ENCODE measurements at regions not wholly inside any gene's neighbourhood (a gene's known extent, or its start where the extent isn't known, plus 50 kb on each side); places are given as distances from the start of the nearest gene placed in this dataset.

DNA sequence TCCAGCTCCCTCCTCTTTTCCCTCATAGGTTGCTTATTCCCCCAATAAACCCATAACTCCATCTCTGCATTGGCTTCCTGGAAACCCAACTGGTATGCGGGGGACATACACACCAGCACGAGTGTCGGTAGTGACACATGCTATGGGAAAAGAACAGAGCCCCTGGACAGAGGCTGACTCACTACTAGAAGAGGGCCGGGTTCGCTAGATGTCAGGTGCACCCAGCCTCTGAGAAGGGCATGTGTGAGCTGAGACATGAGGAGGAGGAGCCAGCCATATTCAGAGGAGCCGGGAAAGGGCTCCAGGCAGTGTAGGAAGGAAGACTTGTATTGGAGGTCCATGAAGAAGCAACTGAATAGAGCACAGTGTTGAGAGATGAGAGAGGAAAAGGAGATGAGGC, 241.1 kb downstream of the SOX9 start:
- DNase-seq (ENCODE audit: low read depth in 1 of 2, low spot score in 1 of 2) (no peak), ATAC-seq (peak; percentile 3 to 8; a peak in 3 of 6 replicates), FAIRE-seq (no peak)
- TF ChIP-seq MAFK (IDR thresholded peaks at IDR 0.05; ENCODE audit: partially characterized antibody) (no peak), SMC3 (IDR thresholded peaks at IDR 0.05) (no peak), HOXA7 (CRISPR knock-in tag; IDR thresholded peaks at IDR 0.05) (no peak), CHD2 (IDR thresholded peaks at IDR 0.05; ENCODE audit: low read length, partially characterized antibody) (no peak), RAD21 (conservative IDR thresholded peaks at IDR 0.05 in 1 of 2, IDR thresholded peaks at IDR 0.05 in 1 of 2) (no peak), ZSCAN20 (CRISPR knock-in tag; IDR thresholded peaks at IDR 0.05) (no peak), EP300 (IDR thresholded peaks at IDR 0.05) (no peak), CBX2 (IDR thresholded peaks at IDR 0.05; ENCODE audit: borderline replicate concordance, low read depth) (no peak), RNF2 (IDR thresholded peaks at IDR 0.05; ENCODE audit: borderline replicate concordance, low read depth) (no peak), BHLHE40 (IDR thresholded peaks at IDR 0.05; ENCODE audit: low read depth, low read length) (no peak), EHMT2 (IDR thresholded peaks at IDR 0.05; ENCODE audit: low read depth) (no peak), ZNF302 (CRISPR knock-in tag; IDR thresholded peaks at IDR 0.05) (no peak), MAX (IDR thresholded peaks at IDR 0.05) (no peak), EHF (CRISPR knock-in tag; IDR thresholded peaks at IDR 0.05) (no peak)
- Histone ChIP-seq H3K4me1 (peaks cover 44% of the 10 kb centered on the region), H3K4me2 (peak overlapping the region; percentile 57), H3K4me3 (no peak overlapping the region), H3K9me3 (0 out of 3 replicates have a peak, but pooled peaks cover 5% of the 10 kb centered on the region), H3K27ac (peak overlapping the region; percentile 29 to 66; a peak in 4 of 6 replicates)
- 79% methylated on average over 6 of the region's 6 CpGs for WGBS (ENCODE audit: missing lambda C conversion rate)
- ChIA-PET POLR2A (no interaction called here), CTCF (interaction anchor here (1.6 kb wide), 1 partner anchor 8 kb away, joined by 6 read pairs; no protein-coding TSS in a partner anchor)

DNA sequence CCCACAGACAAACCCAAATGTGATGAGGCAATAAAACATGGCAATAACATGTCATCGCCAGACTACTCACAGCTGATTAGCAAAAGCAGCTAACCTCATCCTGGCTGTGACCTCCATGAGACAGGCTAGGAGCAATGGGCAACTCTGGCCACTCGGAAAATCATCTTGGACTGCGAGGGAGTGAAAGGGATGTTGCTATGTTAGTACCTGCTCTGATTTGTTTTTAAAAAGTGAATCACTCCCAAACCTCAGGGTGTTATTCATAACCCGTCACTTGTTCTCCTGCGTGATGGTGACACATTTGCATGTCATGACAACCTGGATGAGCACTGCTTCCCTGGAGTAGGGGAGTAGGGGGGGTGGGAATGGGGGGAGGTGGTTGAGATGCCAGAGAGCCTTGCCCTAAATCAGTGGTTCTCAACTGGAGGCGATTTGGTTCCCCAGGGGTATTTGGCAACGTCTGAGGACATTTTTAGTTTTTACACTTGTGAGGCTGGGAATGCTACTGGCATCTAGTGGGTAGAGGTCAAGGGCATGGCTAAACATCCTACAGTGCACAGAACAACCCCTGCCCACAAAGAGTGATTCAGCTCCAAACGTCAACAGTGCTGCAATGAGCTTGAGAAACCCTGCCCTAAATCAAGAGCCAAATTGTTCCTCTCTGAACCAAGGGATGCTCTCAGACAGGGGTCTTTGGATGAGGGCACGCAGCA, 241.7 kb downstream of the SOX9 start:
- WGBS (ENCODE audit: missing lambda C conversion rate) = 31% methylated on average over 9 of the region's 9 CpGs
- peak; percentile 55 for DNase-seq (ENCODE audit: low read depth in 1 of 2, low spot score in 1 of 2)
- peak overlapping the region; percentile 57 for H3K4me2 ChIP-seq
- ATAC-seq = peak; percentile 73 to 76
- 0 out of 3 replicates have a peak, but pooled peaks cover 5% of the 10 kb centered on the region for H3K9me3 ChIP-seq
- no peak for FAIRE-seq
- ChIA-PET CTCF (interaction anchor here (1.1 to 1.9 kb wide), 2 partner anchors 31 to 178 kb away, joined by 3 to 6 read pairs; no protein-coding TSS in a partner anchor), POLR2A (no interaction called here)
- H3K27ac ChIP-seq = peak overlapping the region; percentile 43 to 66; a peak in 4 of 6 replicates
- H3K4me1 ChIP-seq = peaks cover 44% of the 10 kb centered on the region
- no peak overlapping the region for H3K4me3 ChIP-seq
- TF ChIP-seq, protein P1, sequence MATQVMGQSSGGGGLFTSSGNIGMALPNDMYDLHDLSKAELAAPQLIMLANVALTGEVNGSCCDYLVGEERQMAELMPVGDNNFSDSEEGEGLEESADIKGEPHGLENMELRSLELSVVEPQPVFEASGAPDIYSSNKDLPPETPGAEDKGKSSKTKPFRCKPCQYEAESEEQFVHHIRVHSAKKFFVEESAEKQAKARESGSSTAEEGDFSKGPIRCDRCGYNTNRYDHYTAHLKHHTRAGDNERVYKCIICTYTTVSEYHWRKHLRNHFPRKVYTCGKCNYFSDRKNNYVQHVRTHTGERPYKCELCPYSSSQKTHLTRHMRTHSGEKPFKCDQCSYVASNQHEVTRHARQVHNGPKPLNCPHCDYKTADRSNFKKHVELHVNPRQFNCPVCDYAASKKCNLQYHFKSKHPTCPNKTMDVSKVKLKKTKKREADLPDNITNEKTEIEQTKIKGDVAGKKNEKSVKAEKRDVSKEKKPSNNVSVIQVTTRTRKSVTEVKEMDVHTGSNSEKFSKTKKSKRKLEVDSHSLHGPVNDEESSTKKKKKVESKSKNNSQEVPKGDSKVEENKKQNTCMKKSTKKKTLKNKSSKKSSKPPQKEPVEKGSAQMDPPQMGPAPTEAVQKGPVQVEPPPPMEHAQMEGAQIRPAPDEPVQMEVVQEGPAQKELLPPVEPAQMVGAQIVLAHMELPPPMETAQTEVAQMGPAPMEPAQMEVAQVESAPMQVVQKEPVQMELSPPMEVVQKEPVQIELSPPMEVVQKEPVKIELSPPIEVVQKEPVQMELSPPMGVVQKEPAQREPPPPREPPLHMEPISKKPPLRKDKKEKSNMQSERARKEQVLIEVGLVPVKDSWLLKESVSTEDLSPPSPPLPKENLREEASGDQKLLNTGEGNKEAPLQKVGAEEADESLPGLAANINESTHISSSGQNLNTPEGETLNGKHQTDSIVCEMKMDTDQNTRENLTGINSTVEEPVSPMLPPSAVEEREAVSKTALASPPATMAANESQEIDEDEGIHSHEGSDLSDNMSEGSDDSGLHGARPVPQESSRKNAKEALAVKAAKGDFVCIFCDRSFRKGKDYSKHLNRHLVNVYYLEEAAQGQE (IDR thresholded peaks at IDR 0.05) = no peak
- no peak for TF ChIP-seq NR3C1 (IDR thresholded peaks at IDR 0.05)
- no peak for TF ChIP-seq FOSL2 (IDR thresholded peaks at IDR 0.05)
- peak; percentile 42; the same call in 1 of the 2 replicates for TF ChIP-seq FOSL2 (CRISPR knock-in tag; IDR thresholded peaks at IDR 0.05)
- no peak for TF ChIP-seq POLR2AphosphoS2 (conservative IDR thresholded peaks at IDR 0.05; ENCODE audit: low read length)
- TF ChIP-seq PHF8 (IDR thresholded peaks at IDR 0.05; ENCODE audit: borderline replicate concordance, low read depth) = no peak
- TF ChIP-seq FOXS1 (CRISPR knock-in tag; IDR thresholded peaks at IDR 0.05) = no peak
- no peak for TF ChIP-seq BHLHE40 (IDR thresholded peaks at IDR 0.05; ENCODE audit: low read depth, low read length)
- no peak for TF ChIP-seq HOXA7 (CRISPR knock-in tag; IDR thresholded peaks at IDR 0.05)
- no peak for TF ChIP-seq ELK1 (IDR thresholded peaks at IDR 0.05; ENCODE audit: low read depth, low read length)
- peak; percentile 53; the same call in 1 of the 2 replicates for TF ChIP-seq ESRRA (IDR thresholded peaks at IDR 0.05; ENCODE audit: borderline replicate concordance, low read length)
- no peak for TF ChIP-seq HEYL (CRISPR knock-in tag; IDR thresholded peaks at IDR 0.05)
- peak in 1 of 2 experiments; percentile 52; a peak in 2 of 5 replicates for TF ChIP-seq JUN (IDR thresholded peaks at IDR 0.05)
- TF ChIP-seq SMC3 (IDR thresholded peaks at IDR 0.05) = peak; percentile 20; the same call in 1 of the 3 replicates
- no peak for TF ChIP-seq RFX5 (IDR thresholded peaks at IDR 0.05)
- TF ChIP-seq JUNB (IDR thresholded peaks at IDR 0.05) = peak; percentile 49; the same call in 1 of the 2 replicates
- peak in 1 of 2 experiments; percentile 46; a peak in 1 of 4 replicates for TF ChIP-seq CEBPB (IDR thresholded peaks at IDR 0.05)
- no peak for TF ChIP-seq ZFP36 (IDR thresholded peaks at IDR 0.05; ENCODE audit: borderline replicate concordance, partially characterized antibody)
- TF ChIP-seq HMGXB4 (CRISPR knock-in tag; IDR thresholded peaks at IDR 0.05; ENCODE audit: borderline replicate concordance) = no peak
- no peak for TF ChIP-seq TP53 (CRISPR knock-in tag; IDR thresholded peaks at IDR 0.05)
- TF ChIP-seq FOSB (CRISPR knock-in tag; IDR thresholded peaks at IDR 0.05) = no peak
